ENCODE measurements at regions not wholly inside any gene's neighbourhood (a gene's known extent, or its start where the extent isn't known, plus 50 kb on each side); places are given as distances from the start of the nearest gene placed in this dataset.

DNA sequence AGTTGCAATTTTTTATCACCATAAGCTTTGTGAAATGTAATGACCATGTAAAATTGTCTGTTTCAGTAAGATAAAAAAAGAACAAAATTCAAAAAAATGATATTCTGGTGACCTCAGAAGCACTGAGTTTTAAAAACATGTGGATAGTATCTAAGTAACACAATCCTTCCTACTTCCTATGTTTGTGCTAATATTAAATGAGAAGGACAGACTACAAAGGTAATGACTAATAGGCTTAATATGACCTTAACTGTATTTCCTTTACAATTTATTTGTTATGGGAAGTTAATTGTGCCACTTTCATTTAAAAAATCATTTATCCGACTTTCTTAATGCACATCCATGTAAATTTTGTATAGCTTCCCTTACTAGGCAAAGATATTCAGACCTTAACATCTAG, 1030.4 kb upstream of the ATXN8OS start:
- Histone ChIP-seq H3K79me2 (ENCODE audit: low read length) (no peaks in the 10 kb centered on the region), H4K20me1 (ENCODE audit: low read length) (no peaks in the 10 kb centered on the region), H3K4me1 (ENCODE audit: insufficient read depth, low read length) (no peaks in the 10 kb centered on the region), H3K4me3 (ENCODE audit: low read length) (no peak overlapping the region), H3F3A (ENCODE audit: low read length, unreplicated experiment) (no peaks in the 10 kb centered on the region), H3K9ac (ENCODE audit: low read length) (no peak overlapping the region), H3K36me3 (ENCODE audit: low read depth, low read length) (no peaks in the 10 kb centered on the region), H2AFZ (ENCODE audit: low read length) (no peak overlapping the region), H3K9me2 (replicated peaks; ENCODE audit: low read length) (no peaks in the 10 kb centered on the region), H3K27ac (ENCODE audit: low read length) (no peak overlapping the region), H3K9me3 (ENCODE audit: low read length) (no peaks in the 10 kb centered on the region), H3K27me3 (ENCODE audit: low read length) (no peaks in the 10 kb centered on the region), H3K4me2 (ENCODE audit: low read length) (no peak overlapping the region)
- intact Hi-C loops (cut with micrococcal nuclease) = no loop called here
- TF ChIP-seq CTCF (conservative IDR thresholded peaks at IDR 0.05; ENCODE audit: low read depth, low read length) (no peak), EZH2phosphoT487 (IDR thresholded peaks at IDR 0.05; ENCODE audit: borderline replicate concordance, low read length) (no peak), EZH2 (IDR thresholded peaks at IDR 0.05; ENCODE audit: low read length, unreplicated experiment) (no peak)
- ATAC-seq = peak; percentile 73
- ChIA-PET CTCF (no interaction called here), POLR2A (ENCODE audit: unreplicated experiment) (no interaction called here)
- no peak for DNase-seq
- BruUV-seq (replicated peaks) = no TSS peak

DNA sequence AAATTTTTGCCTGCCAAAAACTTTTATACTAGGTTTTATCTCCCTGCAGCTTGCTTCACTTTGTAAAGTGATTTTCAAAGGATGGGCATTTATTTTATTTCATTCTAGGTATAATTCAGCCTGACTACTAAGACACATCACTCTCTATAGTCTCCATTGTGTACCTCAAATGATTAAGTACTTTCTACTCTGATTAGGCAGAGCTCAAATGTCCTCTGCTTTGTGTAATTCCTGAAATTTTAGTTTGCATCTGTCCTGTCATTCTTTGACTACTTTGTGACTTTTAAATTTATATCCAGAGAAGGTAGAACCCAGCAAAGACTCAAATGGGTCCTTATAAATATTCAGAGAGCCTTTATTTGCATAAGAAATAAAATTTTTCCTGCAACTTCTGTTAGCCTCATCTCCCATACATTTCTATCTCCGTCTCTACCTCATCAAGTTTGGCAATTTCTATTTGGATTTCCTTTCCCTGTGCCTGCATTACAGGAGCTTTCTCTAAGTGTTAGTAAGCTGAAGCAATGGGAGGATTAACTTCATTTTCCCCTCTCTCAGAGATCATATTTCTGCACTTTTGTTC, 1038.0 kb upstream of the ATXN8OS start:
- no peak overlapping the region for H3K4me3 ChIP-seq (ENCODE audit: low read length)
- no peaks in the 10 kb centered on the region for H3K9me2 ChIP-seq (replicated peaks; ENCODE audit: low read length)
- no peak overlapping the region for H3K9ac ChIP-seq (ENCODE audit: low read length)
- DNase-seq (no peak), ATAC-seq (no peak)
- no peaks in the 10 kb centered on the region for H4K20me1 ChIP-seq (ENCODE audit: low read length)
- ChIA-PET POLR2A (ENCODE audit: unreplicated experiment) (no interaction called here), CTCF (no interaction called here)
- H3K4me2 ChIP-seq (ENCODE audit: low read length) = no peak overlapping the region
- TF ChIP-seq EZH2phosphoT487 (IDR thresholded peaks at IDR 0.05; ENCODE audit: borderline replicate concordance, low read length) (no peak), CTCF (conservative IDR thresholded peaks at IDR 0.05; ENCODE audit: low read depth, low read length) (no peak), EZH2 (IDR thresholded peaks at IDR 0.05; ENCODE audit: low read length, unreplicated experiment) (no peak)
- no peaks in the 10 kb centered on the region for H3K79me2 ChIP-seq (ENCODE audit: low read length)
- no peaks in the 10 kb centered on the region for H3K36me3 ChIP-seq (ENCODE audit: low read depth, low read length)
- H3K9me3 ChIP-seq (ENCODE audit: low read length) = no peaks in the 10 kb centered on the region
- H3F3A ChIP-seq (ENCODE audit: low read length, unreplicated experiment) = no peaks in the 10 kb centered on the region
- H3K4me1 ChIP-seq (ENCODE audit: insufficient read depth, low read length) = no peaks in the 10 kb centered on the region
- no peak overlapping the region for H3K27ac ChIP-seq (ENCODE audit: low read length)
- no peaks in the 10 kb centered on the region for H3K27me3 ChIP-seq (ENCODE audit: low read length)
- BruUV-seq (replicated peaks) = no TSS peak
- H2AFZ ChIP-seq (ENCODE audit: low read length) = no peak overlapping the region
- intact Hi-C loops (cut with micrococcal nuclease) = no loop called here

GRCh38 chr13:69050696-69051095, 1056.9 kb upstream of the ATXN8OS start:
- intact Hi-C loops (cut with micrococcal nuclease) = no loop called here
- Histone ChIP-seq H3K79me2 (ENCODE audit: low read length) (no peaks in the 10 kb centered on the region), H3K27me3 (ENCODE audit: low read length) (no peaks in the 10 kb centered on the region), H3K9me2 (replicated peaks; ENCODE audit: low read length) (no peaks in the 10 kb centered on the region), H3F3A (ENCODE audit: low read length, unreplicated experiment) (no peaks in the 10 kb centered on the region), H3K9me3 (ENCODE audit: low read length) (no peaks in the 10 kb centered on the region), H3K36me3 (ENCODE audit: low read depth, low read length) (no peaks in the 10 kb centered on the region), H3K4me1 (ENCODE audit: insufficient read depth, low read length) (no peaks in the 10 kb centered on the region), H4K20me1 (ENCODE audit: low read length) (no peaks in the 10 kb centered on the region), H3K9ac (ENCODE audit: low read length) (no peak overlapping the region), H2AFZ (ENCODE audit: low read length) (no peak overlapping the region), H3K4me2 (ENCODE audit: low read length) (no peak overlapping the region), H3K4me3 (ENCODE audit: low read length) (no peak overlapping the region), H3K27ac (ENCODE audit: low read length) (no peak overlapping the region)
- ATAC-seq (no peak), DNase-seq (no peak)
- TF ChIP-seq CTCF (conservative IDR thresholded peaks at IDR 0.05; ENCODE audit: low read depth, low read length) (no peak), EZH2 (IDR thresholded peaks at IDR 0.05; ENCODE audit: low read length, unreplicated experiment) (no peak), EZH2phosphoT487 (IDR thresholded peaks at IDR 0.05; ENCODE audit: borderline replicate concordance, low read length) (no peak)
- no TSS peak for BruUV-seq (replicated peaks)
- POLR2A ChIA-PET (ENCODE audit: unreplicated experiment) = no interaction called here
- CTCF ChIA-PET = no interaction called here

Data from PC-3 (cell line).